BLaER1 (cell line): ENCODE measurements at regions not wholly inside any gene's neighbourhood (a gene's known extent, or its start where the extent isn't known, plus 50 kb on each side); places are given as distances from the start of the nearest gene placed in this dataset.

Experiments used
- H3K27ac ChIP-seq: shearing (Covaris generic); formaldehyde crosslinking; 2 replicates; pipeline ENCODE4 v1.8.1; 2022
- H3K27me3 ChIP-seq: shearing (Covaris generic); formaldehyde crosslinking; 2 replicates; pipeline ENCODE4 v1.8.1; 2022
- H3K36me3 ChIP-seq: shearing (Covaris generic); formaldehyde crosslinking; 2 replicates; pipeline ENCODE4 v1.8.1; 2022
- H3K4me1 ChIP-seq: shearing (Covaris generic); formaldehyde crosslinking; 2 replicates; pipeline ENCODE4 v1.8.1; 2022
- H3K4me2 ChIP-seq: shearing (Covaris generic); formaldehyde crosslinking; 2 replicates; pipeline ENCODE4 v1.8.1; 2022
- H3K4me3 ChIP-seq: shearing (Covaris generic); formaldehyde crosslinking; 2 replicates; pipeline ENCODE4 v1.8.1; 2022
- H3K9ac ChIP-seq: shearing (Covaris generic); formaldehyde crosslinking; 2 replicates; pipeline ENCODE4 v1.8.1; 2022
- H3K9me3 ChIP-seq: shearing (Covaris generic); formaldehyde crosslinking; 2 replicates; pipeline ENCODE4 v1.8.1; 2022
- H4K20me1 ChIP-seq: shearing (Covaris generic); formaldehyde crosslinking; 2 replicates; pipeline ENCODE4 v1.8.1; 2022
- Cebpa-rat ChIP-seq: shearing (Covaris generic); IDR thresholded peaks from 2 replicates; pipeline ENCODE4 v1.8.1; 2022

DNA sequence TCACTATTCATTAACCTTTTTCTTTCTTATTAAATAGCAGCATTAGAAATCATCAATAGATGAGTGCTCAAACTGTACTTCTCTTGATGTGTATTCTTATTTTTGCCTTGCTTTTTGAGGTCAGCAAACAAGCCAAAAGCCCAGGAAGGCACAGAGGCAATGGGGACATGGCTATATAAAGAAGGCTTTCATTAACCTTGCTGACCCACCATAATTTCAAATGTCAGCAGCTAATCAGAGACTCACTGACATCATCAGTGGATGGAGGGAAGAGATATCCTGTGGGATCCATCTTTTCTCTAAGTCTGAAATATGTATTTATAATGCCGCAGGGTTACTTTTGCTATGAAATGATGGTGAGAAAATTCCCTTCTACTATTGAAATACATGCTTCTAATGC lies 1162.8 kb upstream of the ACVR2A start:
- H4K20me1 ChIP-seq, result no peaks in the 10 kb centered on the region
- no peaks in the 10 kb centered on the region for H3K9me3 ChIP-seq
- H3K27ac ChIP-seq, result no peak overlapping the region
- TF ChIP-seq Cebpa-rat, result no peak
- no peak overlapping the region for H3K4me2 ChIP-seq
- no peak overlapping the region for H3K9ac ChIP-seq
- no peaks in the 10 kb centered on the region for H3K36me3 ChIP-seq
- no peaks in the 10 kb centered on the region for H3K4me1 ChIP-seq
- H3K27me3 ChIP-seq, result no peaks in the 10 kb centered on the region
- no peak overlapping the region for H3K4me3 ChIP-seq

DNA sequence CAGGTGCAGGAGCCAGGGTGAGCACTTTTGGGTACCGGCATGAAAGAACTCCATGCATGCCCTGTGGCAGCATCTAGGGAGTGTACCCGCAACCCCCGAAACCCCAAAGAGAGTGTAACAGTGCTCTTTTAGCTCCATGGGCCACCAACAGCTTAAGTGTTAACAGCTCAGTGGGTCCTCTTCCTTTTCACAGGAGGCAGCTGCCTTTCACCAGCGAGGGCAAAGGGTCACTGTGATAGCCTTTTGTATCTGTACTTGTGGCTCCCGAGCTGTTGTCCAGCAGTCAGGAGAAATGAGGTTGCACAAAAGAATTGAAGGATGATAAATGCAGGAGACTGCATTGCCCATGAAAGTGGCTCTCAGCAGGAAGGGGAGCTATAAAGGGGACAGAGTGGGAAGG lies 1166.3 kb upstream of the ACVR2A start:
- no peaks in the 10 kb centered on the region for H3K4me1 ChIP-seq
- no peak overlapping the region for H3K4me3 ChIP-seq
- no peaks in the 10 kb centered on the region for H3K9me3 ChIP-seq
- no peak overlapping the region for H3K4me2 ChIP-seq
- H4K20me1 ChIP-seq, result no peaks in the 10 kb centered on the region
- H3K36me3 ChIP-seq, result no peaks in the 10 kb centered on the region
- TF ChIP-seq Cebpa-rat, result no peak
- no peaks in the 10 kb centered on the region for H3K27me3 ChIP-seq
- H3K27ac ChIP-seq, result no peak overlapping the region
- no peak overlapping the region for H3K9ac ChIP-seq

DNA sequence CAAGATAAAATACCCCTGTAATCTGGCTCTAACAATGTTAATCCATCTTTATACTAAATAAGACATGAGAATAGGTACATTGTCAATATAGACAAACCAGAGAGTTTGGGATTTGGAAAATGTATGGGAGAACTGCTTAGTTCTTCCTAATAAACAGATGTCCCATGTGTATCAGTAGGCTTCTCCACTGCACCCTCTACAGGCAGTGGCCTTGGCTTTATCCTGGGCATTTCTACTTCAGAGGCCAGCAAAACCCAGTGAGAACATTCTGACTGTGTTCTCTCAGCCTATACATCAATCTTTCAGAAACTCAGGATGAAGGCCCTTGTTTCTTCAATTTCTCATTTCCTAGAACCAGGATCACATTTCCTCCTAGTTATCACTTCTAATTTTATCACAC lies 1167.5 kb upstream of the ACVR2A start:
- H3K4me2 ChIP-seq, result no peak overlapping the region
- no peak for TF ChIP-seq Cebpa-rat
- H3K36me3 ChIP-seq, result no peaks in the 10 kb centered on the region
- H3K4me1 ChIP-seq, result no peaks in the 10 kb centered on the region
- H3K4me3 ChIP-seq, result no peak overlapping the region
- H3K27ac ChIP-seq, result no peak overlapping the region
- H3K9ac ChIP-seq, result no peak overlapping the region
- H4K20me1 ChIP-seq, result no peaks in the 10 kb centered on the region
- H3K9me3 ChIP-seq, result no peaks in the 10 kb centered on the region
- no peaks in the 10 kb centered on the region for H3K27me3 ChIP-seq

GRCh38 chr2:146669735-146670134 lies 1175.1 kb upstream of the ACVR2A start:
- H3K4me2 ChIP-seq, result no peak overlapping the region
- no peak overlapping the region for H3K9ac ChIP-seq
- TF ChIP-seq Cebpa-rat, result no peak
- no peaks in the 10 kb centered on the region for H4K20me1 ChIP-seq
- H3K9me3 ChIP-seq, result no peaks in the 10 kb centered on the region
- no peak overlapping the region for H3K4me3 ChIP-seq
- H3K27ac ChIP-seq, result no peak overlapping the region
- H3K36me3 ChIP-seq, result no peaks in the 10 kb centered on the region
- no peaks in the 10 kb centered on the region for H3K27me3 ChIP-seq
- no peaks in the 10 kb centered on the region for H3K4me1 ChIP-seq

- TF ChIP-seq Cebpa-rat, result no peak
- Histone ChIP-seq H3K9me3 (no peaks in the 10 kb centered on the region), H3K4me1 (no peaks in the 10 kb centered on the region), H3K27me3 (no peaks in the 10 kb centered on the region), H3K4me3 (no peak overlapping the region), H3K9ac (no peak overlapping the region), H3K27ac (no peak overlapping the region), H3K36me3 (no peaks in the 10 kb centered on the region), H3K4me2 (no peak overlapping the region), H4K20me1 (no peaks in the 10 kb centered on the region)
Measured at GRCh38 chr2:146666340-146666739, 1178.5 kb upstream of the ACVR2A start.

- Histone ChIP-seq H3K36me3 (no peaks in the 10 kb centered on the region), H3K27me3 (no peaks in the 10 kb centered on the region), H3K27ac (no peak overlapping the region), H3K4me3 (no peak overlapping the region), H3K9me3 (no peaks in the 10 kb centered on the region), H3K4me1 (no peaks in the 10 kb centered on the region), H3K9ac (no peak overlapping the region), H3K4me2 (no peak overlapping the region), H4K20me1 (no peaks in the 10 kb centered on the region)
- no peak for TF ChIP-seq Cebpa-rat
Measured at GRCh38 chr2:146665800-146666199, 1179.0 kb upstream of the ACVR2A start.

GRCh38 chr2:146661473-146662096 lies 1183.2 kb upstream of the ACVR2A start:
- Histone ChIP-seq H3K9me3 (no peaks in the 10 kb centered on the region), H3K4me3 (no peak overlapping the region), H3K27ac (no peak overlapping the region), H3K4me2 (no peak overlapping the region), H3K4me1 (no peaks in the 10 kb centered on the region), H3K9ac (no peak overlapping the region), H3K36me3 (no peaks in the 10 kb centered on the region), H3K27me3 (no peaks in the 10 kb centered on the region), H4K20me1 (no peaks in the 10 kb centered on the region)
- TF ChIP-seq Cebpa-rat, result no peak

DNA sequence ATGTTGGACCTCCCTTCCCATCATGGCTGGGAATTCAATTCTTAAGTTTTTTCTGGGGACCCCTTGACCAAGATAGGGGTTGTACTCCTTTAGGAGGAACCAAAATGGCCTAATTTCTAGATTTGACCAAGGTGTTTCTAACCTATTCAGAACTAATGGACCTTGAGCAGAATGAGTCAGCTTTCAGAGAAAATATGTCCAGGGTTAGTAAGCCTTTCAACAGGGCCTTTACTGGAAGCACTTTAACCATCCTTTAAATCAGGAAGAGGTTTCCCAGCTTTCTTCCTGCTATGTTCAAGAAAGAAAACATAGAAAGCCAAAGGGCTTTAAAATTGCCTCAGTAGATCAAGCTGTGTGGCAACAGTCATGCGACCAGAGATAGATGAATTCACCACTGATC lies 1184.9 kb upstream of the ACVR2A start:
- Histone ChIP-seq H3K27me3 (no peaks in the 10 kb centered on the region), H3K9me3 (no peaks in the 10 kb centered on the region), H4K20me1 (no peaks in the 10 kb centered on the region), H3K4me3 (no peak overlapping the region), H3K27ac (no peak overlapping the region), H3K36me3 (no peaks in the 10 kb centered on the region), H3K9ac (no peak overlapping the region), H3K4me1 (no peaks in the 10 kb centered on the region), H3K4me2 (no peak overlapping the region)
- TF ChIP-seq Cebpa-rat, result no peak

DNA sequence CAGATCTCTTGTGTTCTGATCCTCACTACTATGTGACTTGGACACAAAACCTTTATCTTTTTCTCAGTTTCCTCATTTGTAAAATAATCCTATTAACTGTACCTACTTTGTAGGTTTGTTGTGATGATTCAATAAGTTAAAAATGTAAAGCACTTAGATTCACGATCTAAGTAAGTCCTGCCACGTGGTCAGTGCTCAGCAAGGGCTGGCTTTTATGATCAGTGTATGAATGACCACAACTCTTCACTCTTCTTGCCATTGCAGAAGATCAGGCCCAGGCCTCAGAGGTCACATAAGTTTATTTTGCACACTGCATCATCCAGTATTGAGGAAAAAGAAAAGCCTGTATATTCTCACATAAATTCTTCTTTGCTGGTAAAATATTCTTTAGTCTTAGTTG lies 1192.5 kb upstream of the ACVR2A start:
- H4K20me1 ChIP-seq, result no peaks in the 10 kb centered on the region
- H3K36me3 ChIP-seq, result no peaks in the 10 kb centered on the region
- H3K27me3 ChIP-seq, result no peaks in the 10 kb centered on the region
- no peak overlapping the region for H3K4me2 ChIP-seq
- no peak overlapping the region for H3K4me3 ChIP-seq
- no peaks in the 10 kb centered on the region for H3K9me3 ChIP-seq
- H3K27ac ChIP-seq, result no peak overlapping the region
- H3K9ac ChIP-seq, result no peak overlapping the region
- TF ChIP-seq Cebpa-rat, result no peak
- no peaks in the 10 kb centered on the region for H3K4me1 ChIP-seq

DNA sequence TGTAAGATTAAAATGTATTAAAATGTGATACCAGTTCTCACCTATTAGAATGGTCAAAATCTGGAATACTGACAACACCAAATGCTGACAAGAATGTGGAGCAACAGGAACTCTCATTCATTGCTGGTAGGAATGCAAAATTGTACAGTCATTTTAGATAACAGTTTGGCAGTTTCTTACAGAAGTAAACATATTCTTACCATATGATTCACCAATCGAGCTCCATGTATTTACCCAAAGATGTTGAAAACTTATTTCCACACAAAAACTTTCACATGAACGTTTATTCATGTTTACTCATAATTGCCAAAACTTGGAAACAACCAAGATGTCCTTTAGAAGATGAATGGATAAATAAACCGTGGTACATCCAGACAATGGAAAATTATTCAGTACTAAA lies 1193.5 kb upstream of the ACVR2A start:
- no peak overlapping the region for H3K4me3 ChIP-seq
- H3K9ac ChIP-seq, result no peak overlapping the region
- TF ChIP-seq Cebpa-rat, result no peak
- no peaks in the 10 kb centered on the region for H3K9me3 ChIP-seq
- H3K4me1 ChIP-seq, result no peaks in the 10 kb centered on the region
- no peaks in the 10 kb centered on the region for H4K20me1 ChIP-seq
- H3K27ac ChIP-seq, result no peak overlapping the region
- no peaks in the 10 kb centered on the region for H3K36me3 ChIP-seq
- H3K27me3 ChIP-seq, result no peaks in the 10 kb centered on the region
- no peak overlapping the region for H3K4me2 ChIP-seq

DNA sequence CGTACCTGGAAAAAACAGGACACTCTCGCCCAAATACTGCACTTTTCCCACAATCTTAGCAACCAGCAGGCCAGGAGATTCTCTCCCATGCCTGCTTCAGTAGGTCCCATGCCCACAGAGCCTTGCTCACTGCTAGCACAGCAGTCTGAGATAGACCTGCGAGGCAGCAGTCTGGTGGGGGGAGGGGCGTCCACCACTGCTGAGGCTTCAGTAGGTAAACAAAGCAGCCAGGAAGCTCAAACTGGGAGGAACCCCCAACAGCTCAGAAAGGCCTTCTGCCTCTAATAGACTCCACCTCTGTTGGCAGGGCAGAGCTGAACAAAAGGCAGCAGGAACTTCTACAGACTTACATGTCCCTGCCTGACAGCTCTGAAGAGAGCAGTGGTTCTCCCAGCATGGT lies 1202.8 kb upstream of the ACVR2A start:
- no peaks in the 10 kb centered on the region for H4K20me1 ChIP-seq
- H3K36me3 ChIP-seq, result no peaks in the 10 kb centered on the region
- TF ChIP-seq Cebpa-rat, result no peak
- no peak overlapping the region for H3K27ac ChIP-seq
- H3K4me1 ChIP-seq, result no peaks in the 10 kb centered on the region
- no peaks in the 10 kb centered on the region for H3K27me3 ChIP-seq
- H3K9ac ChIP-seq, result no peak overlapping the region
- no peak overlapping the region for H3K4me3 ChIP-seq
- H3K9me3 ChIP-seq, result no peaks in the 10 kb centered on the region
- H3K4me2 ChIP-seq, result no peak overlapping the region
